ENCODE measurements at regions not wholly inside any gene's neighbourhood (a gene's known extent, or its start where the extent isn't known, plus 50 kb on each side); places are given as distances from the start of the nearest gene placed in this dataset.

- TF ChIP-seq CTCF (IDR thresholded peaks at IDR 0.05; ENCODE audit: low read length) (no peak), EZH2phosphoT487 (IDR thresholded peaks at IDR 0.05; ENCODE audit: low read length) (no peak), EZH2 (optimal IDR thresholded peaks at IDR 0.05; ENCODE audit: low read depth, low read length) (no peak)
Measured at GRCh38 chr5:51566953-51567352, 183.7 kb downstream of the ISL1 start.
